ENCODE measurements at regions not wholly inside any gene's neighbourhood (a gene's known extent, or its start where the extent isn't known, plus 50 kb on each side); places are given as distances from the start of the nearest gene placed in this dataset.
"Not testable (repeated sequence)": the region's sequence is repeated elsewhere in the genome, so short reads cannot be mapped to it uniquely, and the experiment has no call there.

GRCh38 chr16:13357842-13358241, 456.4 kb downstream of the SHISA9 start:
- not testable (repeated sequence) for H3K4me3 ChIP-seq (ENCODE audit: low read depth in 1 of 5, low read length in 5 of 5)

GRCh38 chr16:13359835-13360234, 458.4 kb downstream of the SHISA9 start:
- H3K4me1 ChIP-seq (ENCODE audit: control insufficient read depth in 5 of 5, insufficient read depth in 5 of 5, low read length in 5 of 5) = no peaks in the 10 kb centered on the region
- H3K27ac ChIP-seq (ENCODE audit: low read depth, low read length) = no peak overlapping the region
- H3K36me3 ChIP-seq (ENCODE audit: control insufficient read depth in 5 of 5, insufficient read depth in 5 of 5, low read length in 5 of 5) = no peaks in the 10 kb centered on the region
- H3K4me3 ChIP-seq (ENCODE audit: low read depth in 1 of 5, low read length in 5 of 5) = peak overlapping the region in 1 of 5 donors; percentile 48
- peaks cover 0 to 20% (median 9%) of the 10 kb centered on the region in 5 donors for H3K9me3 ChIP-seq (ENCODE audit: control insufficient read depth in 5 of 5, low read length in 5 of 5)
- no peak overlapping the region for H3K9ac ChIP-seq (ENCODE audit: low read length in 5 of 5)
- peaks cover 0 to 2% (median 0%) of the 10 kb centered on the region in 5 donors for H3K27me3 ChIP-seq (ENCODE audit: control insufficient read depth in 5 of 5, insufficient read depth in 4 of 5, low read length in 5 of 5)

More at GRCh38 chr16:13357842-13358241, 456.4 kb downstream of the SHISA9 start:
- H3K4me1 ChIP-seq (ENCODE audit: control insufficient read depth in 5 of 5, insufficient read depth in 5 of 5, low read length in 5 of 5); H3K9ac ChIP-seq (ENCODE audit: low read length in 5 of 5); H3K27ac ChIP-seq (ENCODE audit: low read depth, low read length); H3K27me3 ChIP-seq (ENCODE audit: control insufficient read depth in 5 of 5, insufficient read depth in 4 of 5, low read length in 5 of 5); H3K36me3 ChIP-seq (ENCODE audit: control insufficient read depth in 5 of 5, insufficient read depth in 5 of 5, low read length in 5 of 5): not testable (repeated sequence)
- peaks cover 0 to 20% (median 9%) of the 10 kb centered on the region in 5 donors for H3K9me3 ChIP-seq (ENCODE audit: control insufficient read depth in 5 of 5, low read length in 5 of 5)

- no peak overlapping the region for H3K27ac ChIP-seq (ENCODE audit: low read depth, low read length)
- peaks cover 0 to 3% (median 0%) of the 10 kb centered on the region in 5 donors for H3K27me3 ChIP-seq (ENCODE audit: control insufficient read depth in 5 of 5, insufficient read depth in 4 of 5, low read length in 5 of 5)
- H3K4me3 ChIP-seq (ENCODE audit: low read depth in 1 of 5, low read length in 5 of 5) = no peak overlapping the region
- H3K4me1 ChIP-seq (ENCODE audit: control insufficient read depth in 5 of 5, insufficient read depth in 5 of 5, low read length in 5 of 5) = no peaks in the 10 kb centered on the region
- no peak overlapping the region for H3K9ac ChIP-seq (ENCODE audit: low read length in 5 of 5)
- no peaks in the 10 kb centered on the region for H3K36me3 ChIP-seq (ENCODE audit: control insufficient read depth in 5 of 5, insufficient read depth in 5 of 5, low read length in 5 of 5)
- peaks cover 0 to 6% (median 5%) of the 10 kb centered on the region in 5 donors for H3K9me3 ChIP-seq (ENCODE audit: control insufficient read depth in 5 of 5, low read length in 5 of 5)
Measured at GRCh38 chr16:13372421-13372820, 471.0 kb downstream of the SHISA9 start.

DNA sequence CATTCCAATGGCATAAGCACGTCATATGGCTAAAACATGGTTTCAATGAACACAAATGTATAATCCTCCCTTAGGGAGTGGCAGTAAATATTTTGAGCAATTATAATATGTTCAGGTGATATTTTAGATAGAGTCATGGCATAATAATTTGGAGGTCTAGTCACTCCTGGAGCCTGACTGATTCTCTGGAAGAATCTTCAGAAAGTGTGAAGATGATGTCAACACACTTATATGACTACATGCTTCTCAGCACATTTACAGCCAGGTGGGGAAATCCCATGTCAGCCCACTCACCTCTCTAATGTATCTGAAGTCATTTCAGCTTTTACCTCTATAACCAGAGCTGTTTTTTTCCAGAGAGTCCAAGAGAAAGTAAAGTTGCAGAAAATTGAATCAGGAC, 474.8 kb downstream of the SHISA9 start:
- Histone ChIP-seq H3K36me3 (ENCODE audit: control insufficient read depth in 5 of 5, insufficient read depth in 5 of 5, low read length in 5 of 5) (no peaks in the 10 kb centered on the region), H3K9me3 (ENCODE audit: control insufficient read depth in 5 of 5, low read length in 5 of 5) (peaks cover 0 to 6% (median 2%) of the 10 kb centered on the region in 5 donors), H3K27ac (ENCODE audit: low read depth, low read length) (no peak overlapping the region), H3K4me1 (ENCODE audit: control insufficient read depth in 5 of 5, insufficient read depth in 5 of 5, low read length in 5 of 5) (no peaks in the 10 kb centered on the region), H3K4me3 (ENCODE audit: low read depth in 1 of 5, low read length in 5 of 5) (no peak overlapping the region), H3K27me3 (ENCODE audit: control insufficient read depth in 5 of 5, insufficient read depth in 4 of 5, low read length in 5 of 5) (peaks cover 0 to 3% (median 0%) of the 10 kb centered on the region in 5 donors), H3K9ac (ENCODE audit: low read length in 5 of 5) (no peak overlapping the region)

GRCh38 chr16:13377143-13377542, 475.7 kb downstream of the SHISA9 start:
- H3K9ac ChIP-seq (ENCODE audit: low read length in 5 of 5) = no peak overlapping the region
- peaks cover 0 to 11% (median 2%) of the 10 kb centered on the region in 5 donors for H3K9me3 ChIP-seq (ENCODE audit: control insufficient read depth in 5 of 5, low read length in 5 of 5)
- H3K27me3 ChIP-seq (ENCODE audit: control insufficient read depth in 5 of 5, insufficient read depth in 4 of 5, low read length in 5 of 5) = peaks cover 0 to 3% (median 0%) of the 10 kb centered on the region in 5 donors
- H3K4me3 ChIP-seq (ENCODE audit: low read depth in 1 of 5, low read length in 5 of 5) = no peak overlapping the region
- no peaks in the 10 kb centered on the region for H3K36me3 ChIP-seq (ENCODE audit: control insufficient read depth in 5 of 5, insufficient read depth in 5 of 5, low read length in 5 of 5)
- H3K27ac ChIP-seq (ENCODE audit: low read depth, low read length) = no peak overlapping the region
- H3K4me1 ChIP-seq (ENCODE audit: control insufficient read depth in 5 of 5, insufficient read depth in 5 of 5, low read length in 5 of 5) = no peaks in the 10 kb centered on the region

GRCh38 chr16:13378151-13378550, 476.8 kb downstream of the SHISA9 start:
- peaks cover 0 to 11% (median 2%) of the 10 kb centered on the region in 5 donors for H3K9me3 ChIP-seq (ENCODE audit: control insufficient read depth in 5 of 5, low read length in 5 of 5)
- H3K27me3 ChIP-seq (ENCODE audit: control insufficient read depth in 5 of 5, insufficient read depth in 4 of 5, low read length in 5 of 5) = peaks cover 0 to 3% (median 0%) of the 10 kb centered on the region in 5 donors
- H3K27ac ChIP-seq (ENCODE audit: low read depth, low read length) = no peak overlapping the region
- H3K4me1 ChIP-seq (ENCODE audit: control insufficient read depth in 5 of 5, insufficient read depth in 5 of 5, low read length in 5 of 5) = no peaks in the 10 kb centered on the region
- no peaks in the 10 kb centered on the region for H3K36me3 ChIP-seq (ENCODE audit: control insufficient read depth in 5 of 5, insufficient read depth in 5 of 5, low read length in 5 of 5)
- no peak overlapping the region for H3K4me3 ChIP-seq (ENCODE audit: low read depth in 1 of 5, low read length in 5 of 5)
- no peak overlapping the region for H3K9ac ChIP-seq (ENCODE audit: low read length in 5 of 5)

DNA sequence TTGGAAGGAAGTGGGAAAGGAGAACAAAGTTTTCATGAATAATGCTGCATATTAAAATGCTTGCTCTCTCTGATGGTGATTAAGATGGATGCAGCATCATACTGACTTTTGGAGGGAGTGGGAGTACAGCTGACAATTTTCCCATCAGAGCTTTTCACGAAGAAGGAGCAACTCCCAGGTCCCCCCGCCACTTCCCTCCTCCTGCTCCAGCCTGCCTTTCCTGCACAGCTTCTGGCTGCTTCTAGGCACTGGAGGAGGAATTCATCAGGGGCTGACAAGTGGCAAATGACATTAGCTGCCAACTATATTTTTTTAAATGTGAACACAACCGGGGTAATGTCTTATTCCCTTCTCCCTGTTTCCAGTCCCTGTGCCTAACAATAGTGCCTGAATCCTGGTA, 477.9 kb downstream of the SHISA9 start:
- Histone ChIP-seq H3K27ac (ENCODE audit: low read depth, low read length) (no peak overlapping the region), H3K9ac (ENCODE audit: low read length in 5 of 5) (no peak overlapping the region), H3K4me1 (ENCODE audit: control insufficient read depth in 5 of 5, insufficient read depth in 5 of 5, low read length in 5 of 5) (no peaks in the 10 kb centered on the region), H3K4me3 (ENCODE audit: low read depth in 1 of 5, low read length in 5 of 5) (no peak overlapping the region), H3K27me3 (ENCODE audit: control insufficient read depth in 5 of 5, insufficient read depth in 4 of 5, low read length in 5 of 5) (peaks cover 0 to 3% (median 0%) of the 10 kb centered on the region in 5 donors), H3K36me3 (ENCODE audit: control insufficient read depth in 5 of 5, insufficient read depth in 5 of 5, low read length in 5 of 5) (no peaks in the 10 kb centered on the region), H3K9me3 (ENCODE audit: control insufficient read depth in 5 of 5, low read length in 5 of 5) (peaks cover 2 to 17% (median 6%) of the 10 kb centered on the region in 5 donors)

DNA sequence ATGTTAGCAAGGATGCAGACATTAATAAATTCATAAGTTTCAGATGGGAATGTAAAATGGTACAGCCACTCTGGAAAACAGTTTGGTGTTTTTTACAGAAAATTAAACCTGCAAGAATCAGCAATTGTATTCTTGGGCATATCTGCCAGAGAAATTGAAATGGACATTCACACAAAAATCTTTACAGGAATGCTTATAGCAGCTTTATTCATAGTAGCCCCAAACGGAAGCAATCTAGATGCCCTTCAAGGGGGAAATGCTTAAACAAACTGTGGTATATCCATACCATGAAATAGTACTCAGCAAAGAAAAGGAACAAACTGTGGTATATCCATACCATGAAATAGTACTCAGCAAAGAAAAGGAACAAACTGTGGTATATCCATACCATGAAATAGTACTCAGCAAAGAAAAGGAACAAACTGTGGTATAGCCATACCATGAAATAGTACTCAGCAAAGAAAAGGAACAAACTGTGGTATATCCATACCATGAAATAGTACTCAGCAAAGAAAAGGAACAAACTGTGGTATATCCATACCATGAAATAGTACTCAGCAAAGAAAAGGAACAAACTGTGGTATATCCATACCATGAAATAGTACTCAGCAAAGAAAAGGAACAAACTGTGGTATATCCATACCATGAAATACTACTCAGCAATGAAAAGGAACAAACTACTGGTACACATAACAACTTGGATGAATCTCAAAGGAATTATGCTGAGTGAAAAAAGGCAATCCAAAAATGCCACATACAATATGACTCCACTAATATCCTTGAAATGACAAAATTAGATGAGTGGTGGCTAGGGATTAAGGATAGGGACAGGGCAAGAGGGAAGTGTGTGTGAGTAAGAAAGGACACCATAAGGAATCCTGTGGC, 484.0 kb downstream of the SHISA9 start:
- H3K4me3 ChIP-seq (ENCODE audit: low read depth in 1 of 5, low read length in 5 of 5) = peak overlapping the region in 2 of 5 donors; percentile 2 to 19
- not testable (repeated sequence) for H3K27ac ChIP-seq (ENCODE audit: low read depth, low read length); H3K27me3 ChIP-seq (ENCODE audit: control insufficient read depth in 5 of 5, insufficient read depth in 4 of 5, low read length in 5 of 5); H3K36me3 ChIP-seq (ENCODE audit: control insufficient read depth in 5 of 5, insufficient read depth in 5 of 5, low read length in 5 of 5); H3K9ac ChIP-seq (ENCODE audit: low read length in 5 of 5); H3K4me1 ChIP-seq (ENCODE audit: control insufficient read depth in 5 of 5, insufficient read depth in 5 of 5, low read length in 5 of 5)
- peaks cover 10 to 34% (median 31%) of the 10 kb centered on the region in 5 donors for H3K9me3 ChIP-seq (ENCODE audit: control insufficient read depth in 5 of 5, low read length in 5 of 5)

DNA sequence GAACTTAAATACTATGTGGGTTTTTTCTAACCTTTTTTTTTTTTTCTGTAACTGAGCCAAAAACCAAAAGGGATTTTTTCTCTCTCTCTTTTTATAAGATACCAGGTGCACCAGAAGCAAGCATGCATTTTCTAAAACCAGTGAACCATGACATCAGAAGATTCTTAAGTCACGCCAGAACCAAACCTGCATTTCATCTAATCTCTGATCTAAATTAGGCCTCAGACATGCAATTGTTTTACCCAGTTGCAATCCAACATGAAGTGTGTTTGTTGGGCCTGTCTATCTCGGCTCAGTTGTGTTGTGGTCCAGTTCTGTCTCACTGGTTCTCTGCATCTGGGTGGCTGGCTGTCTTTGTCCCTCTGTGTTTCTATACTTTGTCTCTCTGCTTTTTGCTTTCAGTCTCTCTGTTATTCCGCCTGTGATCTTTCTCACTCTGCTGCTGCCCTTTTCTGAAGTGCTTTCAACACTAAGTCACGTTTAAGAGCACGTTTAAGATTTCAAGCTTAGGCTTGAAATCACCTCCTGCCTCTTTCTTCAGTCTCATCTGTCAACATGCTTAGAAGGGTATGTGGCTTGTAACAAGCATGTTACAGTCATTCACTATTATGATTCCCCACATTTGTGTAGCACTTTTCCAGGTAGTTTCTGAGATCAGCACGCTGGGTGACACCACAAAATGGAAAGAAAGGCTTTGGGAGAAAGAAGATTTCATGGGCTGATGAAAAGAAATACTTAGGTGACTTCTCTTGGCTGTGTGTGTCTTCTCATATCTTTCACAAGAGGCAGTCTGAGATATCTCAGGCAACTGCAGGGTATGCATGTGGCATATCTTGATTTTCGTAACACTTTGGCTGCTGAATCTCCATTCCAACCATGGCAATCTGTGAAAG, 488.9 kb downstream of the SHISA9 start:
- Histone ChIP-seq H3K27ac (ENCODE audit: low read depth, low read length) (no peak overlapping the region), H3K4me1 (ENCODE audit: control insufficient read depth in 5 of 5, insufficient read depth in 5 of 5, low read length in 5 of 5) (no peaks in the 10 kb centered on the region), H3K9me3 (ENCODE audit: control insufficient read depth in 5 of 5, low read length in 5 of 5) (peaks cover 6 to 18% (median 11%) of the 10 kb centered on the region in 5 donors), H3K4me3 (ENCODE audit: low read depth in 1 of 5, low read length in 5 of 5) (no peak overlapping the region), H3K27me3 (ENCODE audit: control insufficient read depth in 5 of 5, insufficient read depth in 4 of 5, low read length in 5 of 5) (no peaks in the 10 kb centered on the region), H3K36me3 (ENCODE audit: control insufficient read depth in 5 of 5, insufficient read depth in 5 of 5, low read length in 5 of 5) (no peaks in the 10 kb centered on the region), H3K9ac (ENCODE audit: low read length in 5 of 5) (no peak overlapping the region)

DNA sequence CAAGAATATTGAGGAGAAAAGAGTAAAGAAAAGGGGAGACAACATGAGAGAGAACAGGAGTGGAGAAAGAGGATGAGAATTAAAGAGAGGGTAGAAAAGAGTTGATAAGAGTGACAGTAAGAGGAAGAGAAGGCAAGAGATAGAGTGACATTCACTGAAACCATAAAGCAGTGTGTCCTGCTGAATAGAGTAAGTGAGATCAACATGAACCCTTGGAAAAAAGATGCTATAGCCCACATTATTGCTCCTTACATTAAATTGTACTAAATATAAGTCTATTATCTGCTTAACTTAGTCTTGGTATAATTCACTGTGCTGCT, 489.5 kb downstream of the SHISA9 start:
- Histone ChIP-seq H3K27ac (ENCODE audit: low read depth, low read length) (no peak overlapping the region), H3K9ac (ENCODE audit: low read length in 5 of 5) (no peak overlapping the region), H3K36me3 (ENCODE audit: control insufficient read depth in 5 of 5, insufficient read depth in 5 of 5, low read length in 5 of 5) (no peaks in the 10 kb centered on the region), H3K9me3 (ENCODE audit: control insufficient read depth in 5 of 5, low read length in 5 of 5) (peaks cover 2 to 12% (median 7%) of the 10 kb centered on the region in 5 donors), H3K27me3 (ENCODE audit: control insufficient read depth in 5 of 5, insufficient read depth in 4 of 5, low read length in 5 of 5) (no peaks in the 10 kb centered on the region), H3K4me1 (ENCODE audit: control insufficient read depth in 5 of 5, insufficient read depth in 5 of 5, low read length in 5 of 5) (no peaks in the 10 kb centered on the region), H3K4me3 (ENCODE audit: low read depth in 1 of 5, low read length in 5 of 5) (no peak overlapping the region)
